Lower leg skin (tissue), 3 donors: ENCODE measurements at regions not wholly inside any gene's neighbourhood (a gene's known extent, or its start where the extent isn't known, plus 50 kb on each side); places are given as distances from the start of the nearest gene placed in this dataset.

ENCODE experiments used
- CTCF ChIP-seq, 3 donors: fragments of 450-650 bp; IDR thresholded peaks; one replicate each; pipeline ENCODE4 v1.5.1; 2016; ENCODE audit warnings: antibody characterized with exemption in 3 of 3, mild to moderate bottlenecking in 3 of 3, moderate library complexity in 2 of 3
- POLR2A ChIP-seq, 2 donors: fragments of 450-650 bp; IDR thresholded peaks; one replicate each; pipeline ENCODE4 v1.6.1; 2016 to 2017; ENCODE audit warnings: antibody characterized with exemption in 2 of 2, mild to moderate bottlenecking in 1 of 2, moderate library complexity in 1 of 2

DNA sequence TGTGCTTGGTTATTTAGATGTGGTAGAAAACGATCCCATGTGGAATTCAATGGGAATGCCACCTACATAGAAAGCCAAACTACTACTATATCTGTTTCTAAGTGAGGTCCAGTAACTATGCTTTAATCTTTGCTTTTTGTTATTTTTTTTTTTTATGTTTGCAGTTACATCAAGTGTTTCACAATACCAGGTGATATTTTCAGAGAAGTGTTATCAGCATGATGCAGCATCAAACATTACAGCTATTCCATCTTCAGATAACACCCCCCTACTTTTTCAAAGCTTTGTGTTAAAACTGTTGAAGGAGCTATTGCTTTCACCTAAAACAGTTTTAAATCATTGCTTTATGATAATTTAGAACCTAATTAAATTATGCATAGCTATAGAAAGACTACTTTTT is 163.8 kb upstream of the SLC16A7 start:
- TF ChIP-seq CTCF (IDR thresholded peaks at IDR 0.05) (no peak), POLR2A (IDR thresholded peaks at IDR 0.05) (no peak)
